ENCODE measurements at regions not wholly inside any gene's neighbourhood (a gene's known extent, or its start where the extent isn't known, plus 50 kb on each side); places are given as distances from the start of the nearest gene placed in this dataset.
A peak's percentile ranks its signal among the peaks of the same experiment; 100 is the strongest.

DNA sequence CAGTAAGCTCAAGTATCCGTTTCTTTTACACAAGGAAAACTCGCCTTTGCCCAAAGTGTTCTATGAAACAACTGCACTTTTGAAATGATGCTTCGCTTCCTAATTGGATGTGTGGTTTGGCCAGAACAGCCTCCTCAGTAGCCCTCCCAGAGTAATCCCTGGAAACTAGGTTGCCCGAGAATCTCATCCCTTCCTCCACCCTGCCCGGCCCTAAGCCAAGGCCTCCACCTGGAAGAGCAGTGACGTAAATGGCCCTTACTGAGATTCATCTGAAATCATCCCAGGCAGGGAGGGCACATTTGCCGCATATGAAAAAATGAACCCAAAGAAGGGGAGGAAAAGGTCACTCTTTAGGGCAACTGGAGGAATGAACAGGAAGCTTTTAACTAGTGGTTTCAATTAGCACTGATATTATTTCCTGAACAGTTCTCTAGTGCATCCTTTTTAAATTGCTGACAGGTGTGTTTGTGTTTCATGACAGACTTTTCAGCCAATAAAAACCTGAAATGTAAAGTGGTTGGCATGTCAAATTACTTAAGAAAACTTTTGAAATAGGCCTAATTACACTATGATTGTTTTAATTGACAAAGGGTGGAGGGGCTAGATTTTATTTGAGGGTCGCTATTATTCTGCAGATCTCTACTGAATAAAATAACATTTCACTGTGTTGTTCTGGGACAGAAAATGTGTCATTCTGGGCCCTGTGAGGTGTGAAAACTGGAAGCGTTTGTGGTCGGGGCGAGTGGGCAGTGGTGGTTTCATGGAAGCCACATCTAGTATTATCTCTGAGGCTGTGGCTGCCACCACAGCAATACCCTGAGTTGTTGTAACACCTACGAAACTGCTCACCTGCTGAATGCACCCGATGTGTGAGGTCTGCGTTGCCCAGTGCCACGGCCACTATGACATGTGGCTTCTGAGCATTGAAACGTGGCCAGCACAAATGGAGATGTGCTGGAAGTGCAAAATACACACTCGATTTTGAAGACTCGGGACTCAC, 112.1 kb downstream of the ZIC5 start:
- peak; percentile 38 for DNase-seq

DNA sequence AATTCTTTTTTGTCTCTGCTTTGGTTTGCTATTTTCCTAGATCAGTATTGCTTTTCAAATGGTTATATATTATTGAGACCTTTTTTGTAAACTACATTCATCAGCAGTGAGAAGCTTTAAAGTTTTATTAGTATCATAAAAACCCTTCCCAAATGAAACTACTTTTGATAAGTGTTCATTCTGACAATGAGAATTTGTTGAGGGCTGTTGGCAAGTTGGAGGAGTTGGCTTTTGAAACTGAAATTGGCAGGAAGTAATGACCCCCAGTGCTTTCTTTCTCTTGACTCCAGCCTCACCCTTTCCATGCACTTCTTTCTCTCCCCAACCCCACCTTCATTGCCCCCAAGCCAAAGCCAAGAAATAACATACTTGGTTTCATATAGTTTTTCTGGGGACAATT, 113.8 kb downstream of the ZIC5 start:
- no peak for DNase-seq

DNA sequence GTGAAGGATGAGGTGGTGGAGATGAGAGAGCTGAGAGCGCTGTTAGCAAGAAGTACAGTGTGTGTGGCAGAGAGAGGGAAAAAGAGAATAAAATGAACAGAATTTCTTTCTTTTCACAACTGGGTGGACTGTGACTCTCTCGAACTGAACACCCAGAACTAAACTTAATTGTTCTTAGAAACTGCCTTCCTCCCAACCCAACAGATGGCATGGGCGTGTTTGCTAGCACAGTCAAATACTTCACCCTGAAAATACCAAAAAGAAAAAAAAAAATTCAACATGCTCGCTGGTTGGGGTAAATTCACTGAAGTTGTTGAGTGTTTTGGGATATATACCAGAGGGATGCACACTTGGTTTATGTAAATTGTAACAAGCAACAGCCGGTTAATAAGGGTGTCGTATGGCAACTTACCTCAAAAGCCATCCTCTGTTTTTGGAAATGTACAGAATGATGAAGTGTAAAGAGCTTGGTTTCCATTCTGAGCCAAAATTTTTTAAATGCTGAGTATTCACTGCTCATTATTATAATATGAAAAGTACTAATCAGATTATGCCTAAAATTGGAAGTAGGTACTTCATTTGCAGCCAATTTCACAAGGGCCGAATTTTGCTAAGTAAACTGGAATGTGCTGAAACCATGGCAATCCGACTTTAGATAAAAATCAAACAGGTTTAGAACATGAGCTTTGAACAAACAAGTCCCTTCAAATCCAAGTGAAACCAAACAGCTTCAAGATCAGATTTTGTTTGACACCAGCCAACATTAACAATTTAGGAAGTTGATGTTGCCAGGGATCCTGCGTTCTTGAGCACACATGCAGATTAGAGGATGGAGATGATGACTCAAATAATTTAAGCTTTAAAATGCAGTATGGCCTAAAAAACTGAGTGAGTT, 115.8 kb downstream of the ZIC5 start:
- DNase-seq: no peak

DNA sequence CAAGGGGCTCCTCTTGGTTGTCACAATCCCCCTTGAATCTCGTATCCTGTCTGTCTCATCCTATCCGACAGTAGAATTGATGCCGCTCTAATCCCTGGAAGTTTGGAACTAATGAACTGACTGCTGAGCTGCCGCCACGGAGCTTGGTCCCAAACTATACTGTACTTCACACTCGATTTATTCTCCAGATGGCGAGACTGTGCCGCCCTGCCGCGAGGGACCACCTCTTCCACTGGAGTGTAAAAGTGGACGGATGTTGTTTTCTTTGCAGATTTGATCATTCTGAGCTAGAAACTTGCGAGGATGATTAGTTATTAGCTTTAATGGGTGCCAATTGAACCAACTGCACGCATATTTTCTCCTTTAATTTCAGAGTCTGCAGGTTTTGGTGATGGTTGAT, 117.2 kb downstream of the ZIC5 start:
- no peak for DNase-seq

DNA sequence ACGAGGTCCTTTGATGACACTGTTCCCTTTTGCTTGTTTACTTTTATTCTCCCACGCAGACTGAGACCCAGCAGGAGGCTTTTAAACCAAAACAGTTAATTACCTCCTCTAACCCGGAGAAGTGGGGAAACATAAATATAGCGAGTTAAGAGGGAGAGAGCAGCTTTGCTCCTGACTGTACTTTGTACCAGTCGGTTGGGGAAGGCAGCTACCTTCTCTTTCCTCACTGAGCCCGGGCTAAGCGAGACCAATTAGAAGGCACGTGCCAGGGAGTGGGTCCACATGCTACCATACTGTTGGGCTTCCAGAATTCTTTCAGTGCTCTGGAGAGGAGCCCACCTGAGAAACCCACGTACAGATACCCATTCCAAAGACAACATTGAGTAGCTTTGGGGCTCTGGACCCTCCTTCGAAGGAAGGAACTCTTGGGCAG, 124.2 kb downstream of the ZIC5 start:
- DNase-seq: no peak

DNA sequence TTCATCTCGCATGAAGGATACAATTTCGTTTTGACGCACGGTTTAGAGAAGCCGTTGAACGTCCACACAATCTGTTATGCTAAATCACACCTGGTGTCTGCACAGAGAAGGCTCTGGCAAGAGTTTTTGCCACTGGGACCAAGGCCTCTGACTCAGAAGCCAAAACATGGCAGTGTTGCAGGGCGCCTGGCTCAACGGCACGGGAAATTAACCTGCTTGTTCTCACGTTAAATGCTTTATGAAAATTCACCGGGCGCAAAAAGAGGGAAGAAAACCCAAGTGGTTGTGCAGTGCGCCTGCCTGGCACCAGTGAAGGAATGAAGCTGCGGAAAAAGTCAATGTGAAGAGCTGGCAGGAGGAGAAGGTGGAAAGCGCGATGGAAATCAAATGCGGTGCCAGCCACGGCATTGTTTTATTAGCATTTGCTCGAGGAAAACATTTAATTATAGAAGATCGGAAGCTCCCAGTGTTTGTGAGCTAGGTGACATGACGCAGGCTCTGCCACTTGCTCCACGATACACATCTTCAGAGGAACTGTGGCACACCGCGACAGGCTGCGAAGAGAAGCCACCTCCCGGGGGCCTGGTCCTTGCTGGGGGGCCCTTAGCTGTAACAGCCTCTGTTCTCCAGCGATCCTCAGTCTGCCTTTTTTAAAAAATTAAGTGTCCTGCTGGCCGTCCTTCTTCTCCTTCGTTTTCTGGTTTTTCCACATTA, 126.2 kb downstream of the ZIC5 start:
- DNase-seq: no peak

DNA sequence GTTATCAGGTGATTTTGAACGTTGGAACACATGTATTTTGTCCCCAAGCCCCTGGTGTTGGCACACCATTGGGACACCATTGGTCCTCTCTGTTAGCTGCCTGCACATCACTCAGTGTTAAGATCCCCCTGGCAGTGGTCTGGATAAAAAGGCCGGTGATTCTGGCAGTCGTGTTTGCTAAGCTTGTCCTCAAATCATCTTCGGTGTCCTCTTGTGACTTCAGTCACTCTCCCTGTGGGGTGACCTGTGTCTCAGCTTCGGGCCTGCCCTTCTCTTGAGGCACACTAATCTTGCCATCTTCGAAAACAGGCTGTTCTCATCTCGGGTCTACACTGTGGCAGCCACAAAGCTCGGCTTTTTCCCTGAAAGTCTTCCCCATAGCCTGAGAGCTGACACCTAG, 127.1 kb downstream of the ZIC5 start:
- no peak for DNase-seq

DNA sequence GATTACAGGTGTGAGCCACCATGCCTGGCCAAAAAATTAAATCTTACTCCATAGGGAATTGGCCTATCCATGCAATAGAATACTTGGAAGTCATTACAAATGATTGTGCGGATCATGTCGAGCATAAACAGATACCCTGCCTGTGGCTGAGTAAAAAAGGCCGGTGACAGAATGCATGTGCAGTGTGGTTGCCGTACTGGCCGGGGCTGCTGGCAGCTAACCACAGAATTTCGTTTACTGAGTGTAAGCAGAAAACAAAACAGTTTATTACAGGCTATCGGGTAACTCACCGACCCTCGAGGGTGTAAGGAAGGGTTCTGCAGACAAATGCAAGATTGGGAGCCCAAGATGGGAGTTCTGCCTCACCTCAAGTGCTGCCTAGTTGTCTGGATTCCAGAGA, 127.7 kb downstream of the ZIC5 start:
- DNase-seq: no peak

DNA sequence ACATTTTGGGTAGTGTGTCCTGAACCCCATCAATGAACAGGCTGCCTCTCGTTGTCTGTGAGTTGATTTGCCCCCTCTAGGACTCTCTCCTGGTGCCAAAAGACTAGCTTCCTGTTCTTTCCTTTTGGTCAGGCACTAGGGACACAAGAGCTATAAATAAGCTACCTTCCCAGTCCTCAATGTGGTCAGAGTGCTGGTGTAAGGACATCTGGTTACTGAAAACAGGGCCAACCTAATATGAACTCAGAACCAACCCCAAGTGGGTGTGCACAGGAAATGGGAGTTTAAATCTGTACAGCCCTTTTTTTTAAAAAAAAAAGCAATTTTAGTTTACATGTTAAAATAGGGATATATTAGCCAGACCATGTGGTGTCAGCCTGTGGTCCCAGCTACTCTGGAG, 129.2 kb downstream of the ZIC5 start:
- DNase-seq: no peak

DNA sequence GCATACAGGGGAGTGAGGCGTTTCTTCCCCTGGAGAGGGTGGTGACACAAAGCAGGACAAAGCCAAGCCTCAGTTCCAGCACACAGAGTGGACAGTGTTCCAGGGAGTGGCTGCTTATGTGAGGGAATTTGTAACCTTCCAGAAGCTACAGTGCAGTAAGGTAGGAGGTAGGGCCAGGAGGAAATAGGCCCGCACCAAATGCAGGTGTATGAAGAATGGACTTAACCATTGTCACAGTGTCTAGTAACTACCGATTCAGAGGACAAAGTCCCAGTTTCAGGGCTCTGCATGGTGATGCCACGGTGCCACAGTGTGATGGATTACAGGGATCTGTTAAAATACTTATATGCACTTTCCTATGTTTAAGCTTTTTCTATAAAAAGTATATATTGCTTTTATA, 135.3 kb downstream of the ZIC5 start:
- DNase-seq: no peak

DNA sequence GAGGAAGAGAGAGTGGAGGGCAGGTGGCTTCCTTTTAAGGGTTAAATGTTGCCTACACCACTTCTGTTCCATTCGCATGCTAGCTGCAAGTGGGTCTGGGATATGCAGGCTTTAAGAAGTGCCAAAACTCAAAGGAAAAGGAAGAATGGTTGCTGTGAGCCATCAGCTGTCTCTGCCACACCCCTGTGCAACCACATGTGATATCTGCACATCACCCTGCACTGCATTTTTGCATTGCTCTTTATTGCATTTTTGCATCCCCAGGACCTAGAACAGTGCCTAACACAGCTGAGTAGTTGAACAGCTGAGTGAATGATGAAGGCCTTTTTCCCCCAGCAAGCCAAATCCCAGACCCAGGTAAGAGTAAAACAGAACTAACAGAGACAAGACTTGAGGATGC, 136.1 kb downstream of the ZIC5 start:
- no peak for DNase-seq

DNA sequence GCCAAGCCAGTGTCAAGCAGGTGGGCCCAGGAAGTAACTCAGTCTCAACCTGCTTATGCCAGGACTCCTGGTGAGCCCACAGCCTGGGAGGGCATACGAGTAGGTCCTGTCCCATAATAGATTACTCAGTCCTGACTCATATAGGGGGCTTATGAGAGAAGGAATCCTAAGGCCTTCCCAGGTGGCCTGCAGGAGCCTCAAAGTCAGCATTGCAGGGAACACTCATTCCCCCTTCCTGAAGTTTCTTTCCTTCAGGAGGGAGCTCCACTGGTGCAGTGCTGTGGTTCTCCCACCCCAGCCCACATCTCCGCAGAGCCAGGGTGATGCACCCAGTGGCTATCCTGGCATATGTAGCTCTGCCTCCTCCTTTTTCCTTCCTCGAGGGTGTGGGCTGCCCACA, 137.3 kb downstream of the ZIC5 start:
- DNase-seq: no peak

DNA sequence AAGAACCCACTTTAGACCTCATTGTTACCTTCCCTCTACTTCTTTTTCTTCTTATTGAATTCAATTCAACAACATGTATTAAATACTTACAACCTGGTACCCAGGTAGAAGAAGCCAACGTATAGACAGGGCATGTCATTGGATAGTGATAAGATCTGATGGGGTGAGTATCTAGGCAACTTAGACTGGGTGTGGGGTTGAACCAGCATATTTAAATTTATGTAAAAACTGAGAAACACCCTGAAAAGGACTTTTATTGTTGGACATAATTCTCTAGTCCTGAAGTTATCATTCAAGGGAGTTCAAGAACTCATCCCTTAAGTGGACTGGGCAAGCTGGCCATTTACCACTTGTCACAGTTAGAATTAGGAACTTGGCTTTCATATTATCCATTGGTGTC, 139.2 kb downstream of the ZIC5 start:
- no peak for DNase-seq

DNA sequence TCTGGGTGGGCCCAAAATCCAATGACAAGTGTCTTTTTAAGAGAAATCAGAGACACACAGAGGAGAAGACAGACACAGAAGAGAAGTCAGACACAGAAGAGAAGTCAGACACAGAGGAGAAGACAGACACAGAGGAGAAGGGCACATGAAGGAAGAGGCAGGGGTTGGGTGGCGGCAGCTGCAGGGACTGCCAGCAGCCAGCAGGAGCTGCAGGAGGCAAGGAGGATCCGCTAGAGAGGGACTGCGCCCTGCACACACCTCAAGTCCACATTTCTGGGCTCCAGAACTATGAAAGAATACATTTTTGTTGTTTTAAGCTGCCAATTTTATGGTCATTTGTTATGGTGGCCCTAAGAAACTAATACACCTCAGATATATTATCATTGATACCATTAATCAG, 140.6 kb downstream of the ZIC5 start:
- no peak for DNase-seq

DNA sequence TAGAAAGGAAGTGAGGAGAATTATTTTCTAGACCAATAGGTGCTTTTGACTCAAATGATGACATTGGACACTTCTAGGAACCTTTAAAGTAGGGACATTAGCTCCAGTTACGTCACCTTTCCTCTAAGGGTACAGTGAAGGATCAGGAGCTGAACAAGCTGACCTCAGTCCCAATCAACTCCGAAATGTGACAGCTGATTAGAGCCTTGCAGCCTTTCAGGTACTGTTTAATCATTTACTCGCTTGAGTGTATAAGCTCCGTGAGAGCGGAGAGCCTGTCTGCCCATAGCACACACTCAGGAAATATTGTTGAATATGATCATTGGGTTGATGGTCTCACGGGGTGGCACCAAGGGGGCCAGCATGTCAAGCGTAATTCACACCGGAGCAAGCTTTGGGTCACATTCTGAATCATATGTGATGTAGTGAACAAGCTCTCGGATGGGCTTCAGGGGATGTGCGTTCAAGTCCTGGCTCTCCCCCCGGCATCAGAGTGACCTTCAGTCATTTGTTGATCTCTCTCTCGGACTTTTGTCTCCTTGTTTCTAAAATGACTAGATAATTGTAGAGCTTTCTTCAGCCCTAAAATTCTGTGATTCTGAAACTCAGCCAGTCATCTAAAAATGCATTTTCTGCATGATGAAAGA, 141.9 kb downstream of the ZIC5 start:
- DNase-seq: no peak

DNA sequence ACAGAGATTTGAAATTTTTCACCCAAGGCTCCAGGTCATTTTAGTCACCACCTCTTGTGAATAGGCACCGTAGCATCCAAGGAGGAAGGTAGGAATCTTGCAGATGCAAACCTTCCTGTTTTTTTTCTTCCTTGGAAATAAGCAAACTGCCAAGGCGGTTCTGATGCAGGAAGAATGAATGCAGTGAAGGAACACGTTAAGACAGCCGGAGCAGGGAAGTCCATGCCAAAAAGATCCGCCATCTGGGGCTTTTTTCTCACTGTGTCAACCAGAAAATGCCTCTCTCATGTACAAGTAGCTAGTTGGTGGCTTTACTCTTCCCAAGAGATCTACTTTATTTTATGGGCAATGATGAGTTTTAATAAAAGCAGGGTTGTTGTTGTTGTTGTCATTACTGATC, 142.4 kb downstream of the ZIC5 start:
- no peak for DNase-seq

DNA sequence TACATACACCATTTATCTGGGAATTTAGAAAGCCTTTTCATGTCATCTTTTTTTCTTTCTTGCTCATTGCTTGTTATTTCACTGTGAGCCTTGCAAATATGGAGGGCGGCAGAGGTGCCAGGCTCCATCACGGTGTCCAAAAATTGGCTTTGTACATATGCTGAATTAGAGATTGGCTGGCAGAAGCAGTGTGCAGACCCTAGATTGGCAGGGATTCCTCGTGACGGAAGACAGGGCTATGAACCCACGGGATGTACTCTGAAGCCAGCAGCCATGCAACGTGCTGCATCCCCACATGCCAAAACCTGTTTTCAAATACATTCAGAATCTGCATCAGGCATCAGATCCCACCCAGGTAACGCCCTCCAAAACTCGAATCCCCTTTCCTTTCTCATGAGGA, 142.8 kb downstream of the ZIC5 start:
- no peak for DNase-seq

DNA sequence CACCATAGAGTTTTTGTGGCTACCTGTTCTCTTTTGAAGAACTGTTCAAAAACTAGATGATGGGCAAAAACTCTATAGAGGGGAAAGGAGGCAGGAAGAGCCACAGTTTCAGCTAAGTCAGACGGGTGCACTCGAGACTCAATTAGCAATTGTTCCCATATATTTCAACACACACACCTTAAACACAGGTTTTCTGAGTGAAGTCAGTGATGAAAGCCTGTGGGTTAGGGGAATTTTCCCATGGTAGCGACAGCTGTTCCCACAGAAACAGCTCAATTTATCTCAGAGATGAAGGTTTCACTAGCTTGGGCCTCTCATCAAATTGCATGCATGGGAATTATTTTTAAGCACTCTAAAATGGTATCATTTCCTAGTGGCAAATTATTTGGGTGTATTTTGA, 143.4 kb downstream of the ZIC5 start:
- no peak for DNase-seq

DNA sequence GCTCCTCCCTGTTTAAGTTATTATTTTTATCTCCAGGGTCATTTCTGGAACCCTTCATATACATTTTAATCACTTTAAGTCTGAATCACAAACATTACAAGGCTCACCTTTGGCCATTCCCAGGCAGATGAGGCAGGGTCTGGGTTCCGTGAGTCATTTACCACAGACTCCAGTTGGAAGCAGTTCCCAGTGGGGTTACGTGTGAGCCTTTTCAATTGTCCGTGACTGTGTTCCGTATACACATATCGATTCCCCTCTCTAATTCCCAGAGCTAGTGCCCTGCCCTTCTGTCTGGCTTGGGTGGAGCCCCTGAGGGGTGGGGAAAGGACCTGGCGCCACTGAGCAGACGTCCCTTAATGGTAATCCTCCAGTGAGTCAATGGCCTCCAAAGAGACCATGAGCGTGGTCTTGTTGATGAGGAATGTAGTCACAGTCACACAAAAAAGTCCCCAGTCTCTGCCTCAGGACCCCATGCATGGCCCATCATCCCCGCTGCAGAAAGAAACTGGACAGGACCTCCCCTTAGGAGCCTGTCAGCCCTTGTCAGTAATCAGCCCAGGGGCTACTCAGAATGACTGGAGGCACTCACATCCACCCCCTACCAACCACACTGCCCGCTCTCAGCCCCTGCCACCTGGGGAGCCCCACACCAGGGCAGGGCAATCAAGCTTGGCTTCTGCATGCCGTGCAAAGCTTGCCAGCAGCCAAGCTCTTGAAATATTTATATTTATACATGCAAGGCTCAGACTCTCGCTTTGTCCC, 144.4 kb downstream of the ZIC5 start:
- DNase-seq: no peak

DNA sequence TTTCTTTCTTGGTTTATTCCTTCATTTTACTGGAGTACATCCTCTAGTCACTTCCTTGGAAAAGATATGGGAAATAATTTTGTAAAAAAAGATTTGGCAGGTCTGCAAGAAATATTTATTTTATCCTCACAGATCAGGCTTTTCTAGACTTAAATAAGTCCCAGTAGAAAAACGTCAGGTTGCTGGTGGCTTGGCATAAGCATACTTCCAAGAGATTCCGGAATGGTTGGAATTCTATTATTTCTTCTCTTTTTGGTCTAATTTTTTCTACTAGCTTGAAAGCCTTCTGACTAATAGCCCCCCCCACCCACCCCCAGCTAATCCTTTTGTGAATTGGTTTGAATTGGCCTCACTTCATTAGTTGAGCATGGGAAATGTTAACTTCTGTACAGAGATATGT, 147.6 kb downstream of the ZIC5 start:
- DNase-seq: no peak

DNA sequence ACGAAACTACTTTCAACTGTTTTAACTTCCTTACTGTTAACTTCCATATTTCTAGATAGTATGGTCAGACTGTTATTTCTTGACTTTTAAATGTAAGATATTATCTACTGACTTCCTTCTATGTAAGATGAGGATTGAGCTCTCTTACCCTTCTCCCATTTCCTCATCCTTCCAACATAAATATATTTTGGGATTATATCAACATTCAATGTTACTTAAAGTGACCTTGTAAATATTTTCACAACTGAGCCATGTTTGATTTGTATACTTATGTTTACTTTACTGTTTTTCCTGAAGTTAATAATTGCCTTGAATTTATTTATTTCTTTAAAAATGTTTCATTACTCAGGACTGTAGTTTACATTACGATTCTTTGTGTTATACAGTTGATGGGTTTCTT, 148.7 kb downstream of the ZIC5 start:
- no peak for DNase-seq

DNA sequence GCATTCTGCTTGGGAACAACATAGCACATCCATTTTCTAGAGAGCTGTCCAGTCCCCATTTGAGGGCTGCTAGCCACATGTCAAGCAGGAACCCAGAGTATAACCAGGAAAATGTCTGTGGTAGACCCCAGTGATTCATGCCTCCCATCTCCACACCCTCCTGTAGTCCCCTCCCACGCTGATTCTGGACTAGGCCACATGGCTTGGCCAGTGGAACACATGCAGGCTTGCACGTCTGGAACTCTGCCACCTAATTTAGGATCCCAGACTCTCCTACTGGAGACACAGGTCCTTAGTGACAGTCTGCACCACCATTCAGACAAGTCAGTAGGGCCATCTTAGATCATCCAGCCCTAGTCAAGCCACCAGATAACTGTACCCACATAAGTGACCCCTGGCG, 149.8 kb downstream of the ZIC5 start:
- DNase-seq: no peak

Data from CD4-positive, alpha-beta T cell treated with Interleukin-17A for 1 hour (primary cell).